ENCODE measurements at regions not wholly inside any gene's neighbourhood (a gene's known extent, or its start where the extent isn't known, plus 50 kb on each side); places are given as distances from the start of the nearest gene placed in this dataset.

GRCh38 chr20:23193801-23194384, 107.8 kb upstream of the CD93 start (continued):
- no peak for TF ChIP-seq REST (IDR thresholded peaks at IDR 0.05; ENCODE audit: borderline replicate concordance)
- no peak for TF ChIP-seq REST (CRISPR knock-in tag; IDR thresholded peaks at IDR 0.05; ENCODE audit: low read depth)
- TF ChIP-seq BRF1 (IDR thresholded peaks at IDR 0.05; ENCODE audit: borderline replicate concordance, extremely low read depth, insufficient read length) = no peak
- no peak for TF ChIP-seq ZNF407 (IDR thresholded peaks at IDR 0.05; ENCODE audit: low read depth)
